ENCODE measurements at regions not wholly inside any gene's neighbourhood (a gene's known extent, or its start where the extent isn't known, plus 50 kb on each side); places are given as distances from the start of the nearest gene placed in this dataset.

GRCh38 chr12:65647074-65647473, 177.2 kb upstream of the HMGA2 start:
- H3K4me1 ChIP-seq (ENCODE audit: control insufficient read depth, low read depth, low read length): no peaks in the 10 kb centered on the region
- no peak overlapping the region for H3K4me3 ChIP-seq (ENCODE audit: low read length)
- no peak overlapping the region for H3K9ac ChIP-seq (ENCODE audit: low read length)
- H3K9me3 ChIP-seq (ENCODE audit: control insufficient read depth, low read depth, low read length): no peaks in the 10 kb centered on the region
- H3K36me3 ChIP-seq (ENCODE audit: control insufficient read depth, low read depth, low read length): no peaks in the 10 kb centered on the region
- no peaks in the 10 kb centered on the region for H3K27me3 ChIP-seq (ENCODE audit: control insufficient read depth, insufficient read depth, low read length)
- H3K27ac ChIP-seq (ENCODE audit: low read length): no peak overlapping the region

GRCh38 chr12:65648461-65648860, 175.8 kb upstream of the HMGA2 start:
- Histone ChIP-seq H3K36me3 (ENCODE audit: control insufficient read depth, low read depth, low read length) (no peaks in the 10 kb centered on the region), H3K27ac (ENCODE audit: low read length) (no peak overlapping the region), H3K27me3 (ENCODE audit: control insufficient read depth, insufficient read depth, low read length) (no peaks in the 10 kb centered on the region), H3K4me3 (ENCODE audit: low read length) (no peak overlapping the region), H3K9me3 (ENCODE audit: control insufficient read depth, low read depth, low read length) (no peaks in the 10 kb centered on the region), H3K4me1 (ENCODE audit: control insufficient read depth, low read depth, low read length) (no peaks in the 10 kb centered on the region), H3K9ac (ENCODE audit: low read length) (no peak overlapping the region)

- Histone ChIP-seq H3K36me3 (ENCODE audit: control insufficient read depth, low read depth, low read length) (no peaks in the 10 kb centered on the region), H3K27ac (ENCODE audit: low read length) (no peak overlapping the region), H3K4me1 (ENCODE audit: control insufficient read depth, low read depth, low read length) (peaks cover 4% of the 10 kb centered on the region), H3K9ac (ENCODE audit: low read length) (no peak overlapping the region), H3K27me3 (ENCODE audit: control insufficient read depth, insufficient read depth, low read length) (no peaks in the 10 kb centered on the region), H3K4me3 (ENCODE audit: low read length) (no peak overlapping the region), H3K9me3 (ENCODE audit: control insufficient read depth, low read depth, low read length) (no peaks in the 10 kb centered on the region)
These were observed 175.2 kb upstream of the HMGA2 start for GRCh38 chr12:65649126-65649525.

GRCh38 chr12:65651060-65651459, 173.2 kb upstream of the HMGA2 start:
- H3K9ac ChIP-seq (ENCODE audit: low read length): no peak overlapping the region
- no peaks in the 10 kb centered on the region for H3K36me3 ChIP-seq (ENCODE audit: control insufficient read depth, low read depth, low read length)
- no peak overlapping the region for H3K4me3 ChIP-seq (ENCODE audit: low read length)
- H3K4me1 ChIP-seq (ENCODE audit: control insufficient read depth, low read depth, low read length): peaks cover 4% of the 10 kb centered on the region
- H3K9me3 ChIP-seq (ENCODE audit: control insufficient read depth, low read depth, low read length): no peaks in the 10 kb centered on the region
- no peaks in the 10 kb centered on the region for H3K27me3 ChIP-seq (ENCODE audit: control insufficient read depth, insufficient read depth, low read length)
- no peak overlapping the region for H3K27ac ChIP-seq (ENCODE audit: low read length)

- Histone ChIP-seq H3K9ac (ENCODE audit: low read length) (no peak overlapping the region), H3K36me3 (ENCODE audit: control insufficient read depth, low read depth, low read length) (no peaks in the 10 kb centered on the region), H3K9me3 (ENCODE audit: control insufficient read depth, low read depth, low read length) (no peaks in the 10 kb centered on the region), H3K27ac (ENCODE audit: low read length) (no peak overlapping the region), H3K27me3 (ENCODE audit: control insufficient read depth, insufficient read depth, low read length) (no peaks in the 10 kb centered on the region), H3K4me1 (ENCODE audit: control insufficient read depth, low read depth, low read length) (peaks cover 7% of the 10 kb centered on the region), H3K4me3 (ENCODE audit: low read length) (no peak overlapping the region)
These were observed 171.0 kb upstream of the HMGA2 start for GRCh38 chr12:65653321-65653720.

GRCh38 chr12:65653946-65654629, 170.2 kb upstream of the HMGA2 start:
- peaks cover 7% of the 10 kb centered on the region for H3K4me1 ChIP-seq (ENCODE audit: control insufficient read depth, low read depth, low read length)
- no peak overlapping the region for H3K27ac ChIP-seq (ENCODE audit: low read length)

GRCh38 chr12:65655074-65655493, 169.2 kb upstream of the HMGA2 start:
- Histone ChIP-seq H3K36me3 (ENCODE audit: control insufficient read depth, low read depth, low read length) (no peaks in the 10 kb centered on the region), H3K4me1 (ENCODE audit: control insufficient read depth, low read depth, low read length) (peaks cover 7% of the 10 kb centered on the region), H3K4me3 (ENCODE audit: low read length) (no peak overlapping the region), H3K27ac (ENCODE audit: low read length) (no peak overlapping the region), H3K9ac (ENCODE audit: low read length) (no peak overlapping the region), H3K9me3 (ENCODE audit: control insufficient read depth, low read depth, low read length) (no peaks in the 10 kb centered on the region), H3K27me3 (ENCODE audit: control insufficient read depth, insufficient read depth, low read length) (no peaks in the 10 kb centered on the region)

More at GRCh38 chr12:65653946-65654629, 170.2 kb upstream of the HMGA2 start:
- no peak overlapping the region for H3K4me3 ChIP-seq (ENCODE audit: low read length)
- H3K9ac ChIP-seq (ENCODE audit: low read length): no peak overlapping the region
- no peaks in the 10 kb centered on the region for H3K9me3 ChIP-seq (ENCODE audit: control insufficient read depth, low read depth, low read length)
- no peaks in the 10 kb centered on the region for H3K27me3 ChIP-seq (ENCODE audit: control insufficient read depth, insufficient read depth, low read length)
- no peaks in the 10 kb centered on the region for H3K36me3 ChIP-seq (ENCODE audit: control insufficient read depth, low read depth, low read length)

GRCh38 chr12:65656156-65656882, 168.0 kb upstream of the HMGA2 start:
- Histone ChIP-seq H3K4me1 (ENCODE audit: control insufficient read depth, low read depth, low read length) (peaks cover 7% of the 10 kb centered on the region), H3K27ac (ENCODE audit: low read length) (no peak overlapping the region), H3K9me3 (ENCODE audit: control insufficient read depth, low read depth, low read length) (no peaks in the 10 kb centered on the region), H3K9ac (ENCODE audit: low read length) (no peak overlapping the region), H3K36me3 (ENCODE audit: control insufficient read depth, low read depth, low read length) (no peaks in the 10 kb centered on the region), H3K27me3 (ENCODE audit: control insufficient read depth, insufficient read depth, low read length) (no peaks in the 10 kb centered on the region), H3K4me3 (ENCODE audit: low read length) (no peak overlapping the region)

- no peaks in the 10 kb centered on the region for H3K27me3 ChIP-seq (ENCODE audit: control insufficient read depth, insufficient read depth, low read length)
- no peak overlapping the region for H3K27ac ChIP-seq (ENCODE audit: low read length)
- peaks cover 7% of the 10 kb centered on the region for H3K4me1 ChIP-seq (ENCODE audit: control insufficient read depth, low read depth, low read length)
- H3K36me3 ChIP-seq (ENCODE audit: control insufficient read depth, low read depth, low read length): no peaks in the 10 kb centered on the region
- no peaks in the 10 kb centered on the region for H3K9me3 ChIP-seq (ENCODE audit: control insufficient read depth, low read depth, low read length)
- H3K4me3 ChIP-seq (ENCODE audit: low read length): no peak overlapping the region
- no peak overlapping the region for H3K9ac ChIP-seq (ENCODE audit: low read length)
These were observed 167.4 kb upstream of the HMGA2 start for GRCh38 chr12:65656891-65657351.

GRCh38 chr12:65657635-65658034, 166.6 kb upstream of the HMGA2 start:
- Histone ChIP-seq H3K36me3 (ENCODE audit: control insufficient read depth, low read depth, low read length) (no peaks in the 10 kb centered on the region), H3K9me3 (ENCODE audit: control insufficient read depth, low read depth, low read length) (no peaks in the 10 kb centered on the region), H3K4me3 (ENCODE audit: low read length) (no peak overlapping the region), H3K9ac (ENCODE audit: low read length) (no peak overlapping the region), H3K27me3 (ENCODE audit: control insufficient read depth, insufficient read depth, low read length) (no peaks in the 10 kb centered on the region), H3K27ac (ENCODE audit: low read length) (no peak overlapping the region), H3K4me1 (ENCODE audit: control insufficient read depth, low read depth, low read length) (peaks cover 7% of the 10 kb centered on the region)

GRCh38 chr12:65658360-65658759, 165.9 kb upstream of the HMGA2 start:
- no peaks in the 10 kb centered on the region for H3K36me3 ChIP-seq (ENCODE audit: control insufficient read depth, low read depth, low read length)
- H3K27ac ChIP-seq (ENCODE audit: low read length): no peak overlapping the region
- H3K4me1 ChIP-seq (ENCODE audit: control insufficient read depth, low read depth, low read length): peaks cover 7% of the 10 kb centered on the region
- no peaks in the 10 kb centered on the region for H3K27me3 ChIP-seq (ENCODE audit: control insufficient read depth, insufficient read depth, low read length)
- H3K9me3 ChIP-seq (ENCODE audit: control insufficient read depth, low read depth, low read length): no peaks in the 10 kb centered on the region
- no peak overlapping the region for H3K9ac ChIP-seq (ENCODE audit: low read length)
- H3K4me3 ChIP-seq (ENCODE audit: low read length): no peak overlapping the region

GRCh38 chr12:65659681-65660080, 164.6 kb upstream of the HMGA2 start:
- H3K4me1 ChIP-seq (ENCODE audit: control insufficient read depth, low read depth, low read length): peaks cover 3% of the 10 kb centered on the region
- H3K36me3 ChIP-seq (ENCODE audit: control insufficient read depth, low read depth, low read length): no peaks in the 10 kb centered on the region
- H3K4me3 ChIP-seq (ENCODE audit: low read length): no peak overlapping the region
- H3K9ac ChIP-seq (ENCODE audit: low read length): no peak overlapping the region
- H3K9me3 ChIP-seq (ENCODE audit: control insufficient read depth, low read depth, low read length): no peaks in the 10 kb centered on the region
- no peak overlapping the region for H3K27ac ChIP-seq (ENCODE audit: low read length)
- H3K27me3 ChIP-seq (ENCODE audit: control insufficient read depth, insufficient read depth, low read length): no peaks in the 10 kb centered on the region
